ENCODE measurements at regions not wholly inside any gene's neighbourhood (a gene's known extent, or its start where the extent isn't known, plus 50 kb on each side); places are given as distances from the start of the nearest gene placed in this dataset.

GRCh38 chr4:128544272-128544671, 256.7 kb upstream of the PGRMC2 start (continued):
- no peak for TF ChIP-seq ZNF580 (CRISPR knock-in tag; IDR thresholded peaks at IDR 0.05; ENCODE audit: borderline replicate concordance, low read depth)
- no peak for TF ChIP-seq ATF5 (CRISPR knock-in tag; IDR thresholded peaks at IDR 0.05; ENCODE audit: low read depth)
- no peak for TF ChIP-seq MTF1 (CRISPR knock-in tag; IDR thresholded peaks at IDR 0.05)

GRCh38 chr4:128543696-128544095, 256.1 kb upstream of the PGRMC2 start:
- DNase-seq (ENCODE audit: low spot score) (no peak), FAIRE-seq (no peak), ATAC-seq (no peak)
- Histone ChIP-seq H4K20me1 (ENCODE audit: insufficient read depth, low read length) (no peaks in the 10 kb centered on the region), H3K9ac (ENCODE audit: insufficient read depth, low read depth, low read length) (no peak overlapping the region), H3K27ac (ENCODE audit: extremely low read length, insufficient read depth, low read length) (no peak overlapping the region), H3K4me2 (ENCODE audit: low read depth, low read length) (no peak overlapping the region), H3K36me3 (replicated peaks in 1 of 2; ENCODE audit: control insufficient read depth in 1 of 2, insufficient read depth in 2 of 2, low read length in 2 of 2) (no peaks in the 10 kb centered on the region), H3K4me3 (replicated peaks in 1 of 3; ENCODE audit: insufficient read depth in 1 of 3, low read depth in 2 of 3, low read length in 3 of 3) (no peak overlapping the region), H3K4me1 (ENCODE audit: insufficient read depth, low read length) (no peaks in the 10 kb centered on the region), H2AFZ (ENCODE audit: low read length) (no peak overlapping the region), H3K9me3 (ENCODE audit: low read length) (no peaks in the 10 kb centered on the region), H3K27me3 (ENCODE audit: control insufficient read depth in 1 of 2, insufficient read depth in 2 of 2, low read length in 2 of 2) (no peaks in the 10 kb centered on the region), H3K79me2 (ENCODE audit: insufficient read depth, low read length) (no peaks in the 10 kb centered on the region)
- intact Hi-C loops (cut with micrococcal nuclease; ENCODE audit: unreplicated experiment) (no loop called here), in situ Hi-C loops (cut with HindIII; ENCODE audit: extremely low pct_ligation_motif_present, low pct_unique_long_range_greater_than_20kb) (no loop called here)
- POLR2A ChIA-PET: no interaction called here
- CTCF ChIA-PET (ENCODE audit: low intra/inter-chr PET ratio, low total read pairs): no interaction called here
- no TSS peak for BruUV-seq (replicated peaks)
- WGBS (ENCODE audit: low lambda C conversion rate): 58% methylated on average over 6 of the region's 6 CpGs
- TF ChIP-seq TEF (CRISPR knock-in tag; IDR thresholded peaks at IDR 0.05) (no peak), GRHL1 (CRISPR knock-in tag; conservative IDR thresholded peaks at IDR 0.05) (no peak), ZNF333 (CRISPR knock-in tag; IDR thresholded peaks at IDR 0.05; ENCODE audit: borderline replicate concordance) (no peak), ZNF704 (CRISPR knock-in tag; IDR thresholded peaks at IDR 0.05; ENCODE audit: borderline replicate concordance) (no peak), CEBPZ (IDR thresholded peaks at IDR 0.05; ENCODE audit: low read length) (no peak), HIC2 (CRISPR knock-in tag; IDR thresholded peaks at IDR 0.05; ENCODE audit: low read depth) (no peak), ZNF770 (CRISPR knock-in tag; IDR thresholded peaks at IDR 0.05) (no peak)

Measured in HepG2 (cell line).